ENCODE measurements at regions not wholly inside any gene's neighbourhood (a gene's known extent, or its start where the extent isn't known, plus 50 kb on each side); places are given as distances from the start of the nearest gene placed in this dataset.

- in situ Hi-C loops (cut with MboI; ENCODE audit: low sequenced_read_pairs): no loop called here
- DNase-seq (ENCODE audit: low spot score in 2 of 2): peak; percentile 92
Observed at GRCh38 chr2:105950521-105951383, 206.0 kb downstream of the NCK2 start.

DNA sequence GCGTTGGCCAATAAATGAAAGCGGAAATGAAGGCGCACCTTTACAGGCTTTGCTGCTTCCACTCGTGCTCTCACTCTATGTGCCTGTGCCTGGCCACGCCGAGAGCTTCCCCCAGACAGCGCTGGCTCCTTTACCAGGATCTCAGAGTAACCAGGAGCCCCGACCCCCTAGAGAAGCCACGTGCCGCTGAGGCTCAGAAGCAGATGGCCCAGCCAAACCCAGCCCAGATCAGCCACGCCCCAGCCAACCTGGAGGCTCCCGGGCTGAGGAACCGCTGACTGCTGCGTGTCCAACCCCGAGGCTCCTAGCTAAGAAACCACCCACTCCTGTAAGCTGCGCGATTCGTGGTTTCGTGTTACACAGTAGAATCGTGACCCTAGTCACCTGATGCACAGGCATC lies 199.3 kb downstream of the NCK2 start:
- Histone ChIP-seq H3K9me3 (no peaks in the 10 kb centered on the region), H3K27me3 (ENCODE audit: low read depth) (no peaks in the 10 kb centered on the region), H3K36me3 (replicated peaks) (no peaks in the 10 kb centered on the region), H3K4me1 (no peaks in the 10 kb centered on the region), H3K4me3 (no peak overlapping the region)
- no peak for DNase-seq (ENCODE audit: low spot score in 2 of 2)
- in situ Hi-C loops (cut with MboI; ENCODE audit: low sequenced_read_pairs): no loop called here

More at GRCh38 chr2:105950521-105951383, 206.0 kb downstream of the NCK2 start:
- H3K4me3 ChIP-seq: no peak overlapping the region
- H3K36me3 ChIP-seq (replicated peaks): no peaks in the 10 kb centered on the region
- no peaks in the 10 kb centered on the region for H3K27me3 ChIP-seq (ENCODE audit: low read depth)
- H3K4me1 ChIP-seq: peaks cover 11% of the 10 kb centered on the region
- H3K9me3 ChIP-seq: no peaks in the 10 kb centered on the region

Measured in HAP-1 (cell line).